Pancreas (tissue), 10 donors: ENCODE measurements at regions not wholly inside any gene's neighbourhood (a gene's known extent, or its start where the extent isn't known, plus 50 kb on each side); places are given as distances from the start of the nearest gene placed in this dataset.

Experiments
- ATAC-seq, 4 donors: fragments of 200-7000 bp; cut with Tn5 transposase; one replicate each; pipeline versions ENCODE4 v1.8.0 to v1.9.1; 2020; ENCODE audit warnings: mild to moderate bottlenecking in 4 of 4, moderate library complexity in 4 of 4
- DNase-seq, 6 donors: peaks; one replicate each; pipeline ENCODE4 v3.0.0-alpha.2; 2020
- FAIRE-seq: peaks from 2 replicates; lab custom pipeline; 2012; peaks lifted over from hg19 to GRCh38; lab: Jason Lieb, UNC
- H3K27ac ChIP-seq, 4 donors: fragments of 200-600 bp; sonication (generic); 1 replicate in 3 of 4; 2 replicates in 1 of 4; pipeline versions ENCODE4 v1.5.0 to v1.8.0; 2020
- H3K27me3 ChIP-seq, 4 donors: fragments of 200-600 bp; one replicate each; pipeline ENCODE4 v1.8.0; 2021
- H3K36me3 ChIP-seq, 3 donors: fragments of 200-600 bp; sonication (generic) in 1 of 3; one replicate each; pipeline versions ENCODE4 v1.5.0 to v1.8.0; 2020 to 2021
- H3K4me1 ChIP-seq, 3 donors: fragments of 200-600 bp; one replicate each; pipeline ENCODE4 v1.8.0; 2021
- H3K4me3 ChIP-seq, 4 donors: fragments of 200-600 bp; sonication (generic) in 2 of 4; one replicate each; pipeline versions ENCODE4 v1.5.0 to v1.8.0; 2020 to 2021
- H3K9me3 ChIP-seq, 4 donors: fragments of 200-600 bp; one replicate each; pipeline ENCODE4 v1.8.0; 2021
- WGBS, 2 donors: extraction: QIAGEN DNeasy Blood & Tissue Kit; methylation state at CpG; one replicate each; pipeline ENCODE4 v1.1.7; 2013; 5-methylcytosine and 5-hydroxymethylcytosine counted together
- intact Hi-C, 3 donors: fragments of 100-400 bp; cut with DNase I; formaldehyde crosslinking; loops; one replicate each; pipeline versions ENCODE4 v1.11.1 to v1.14.2; 2022
- TF ChIP-seq, protein P1 (sequence below), 4 donors: fragments of 200-600 bp; sonication (generic) in 3 of 4; IDR thresholded peaks; one replicate each; pipeline versions ENCODE4 v1.5.0 to v1.8.0; 2021; ENCODE audit warnings: antibody characterized with exemption in 4 of 4
- donor health status: healthy with polysubstance abuse.
- donor health status: DM: no; HTN: no; CAD: no; lungs with moderate emphysema.
- donor health status: DM: no; HTN: no; CAD: no.
- donor health status: control.
- donor health status: control.
- donor health status: Bipolar disorder and iron deficiency.
- donor health status: DM: yes; HTN: yes; CAD: no.
- donor health status: DM: no; HTN: no; CAD: no.
- donor health status: DM: no; HTN: no; CAD: no.
- donor health status: DM: yes; HTN: yes; CAD: no.

GRCh38 chr5:145479857-145480256, 355.3 kb downstream of the PRELID2 start:
- H3K36me3 ChIP-seq: no peaks in the 10 kb centered on the region
- ATAC-seq (no peak), DNase-seq (no peak), FAIRE-seq (no peak)
- H3K9me3 ChIP-seq: no peaks in the 10 kb centered on the region
- no peak overlapping the region for H3K27ac ChIP-seq
- peaks cover 0 to 7% (median 0%) of the 10 kb centered on the region in 3 donors for H3K4me1 ChIP-seq
- no peak overlapping the region for H3K4me3 ChIP-seq
- TF ChIP-seq, protein P1, sequence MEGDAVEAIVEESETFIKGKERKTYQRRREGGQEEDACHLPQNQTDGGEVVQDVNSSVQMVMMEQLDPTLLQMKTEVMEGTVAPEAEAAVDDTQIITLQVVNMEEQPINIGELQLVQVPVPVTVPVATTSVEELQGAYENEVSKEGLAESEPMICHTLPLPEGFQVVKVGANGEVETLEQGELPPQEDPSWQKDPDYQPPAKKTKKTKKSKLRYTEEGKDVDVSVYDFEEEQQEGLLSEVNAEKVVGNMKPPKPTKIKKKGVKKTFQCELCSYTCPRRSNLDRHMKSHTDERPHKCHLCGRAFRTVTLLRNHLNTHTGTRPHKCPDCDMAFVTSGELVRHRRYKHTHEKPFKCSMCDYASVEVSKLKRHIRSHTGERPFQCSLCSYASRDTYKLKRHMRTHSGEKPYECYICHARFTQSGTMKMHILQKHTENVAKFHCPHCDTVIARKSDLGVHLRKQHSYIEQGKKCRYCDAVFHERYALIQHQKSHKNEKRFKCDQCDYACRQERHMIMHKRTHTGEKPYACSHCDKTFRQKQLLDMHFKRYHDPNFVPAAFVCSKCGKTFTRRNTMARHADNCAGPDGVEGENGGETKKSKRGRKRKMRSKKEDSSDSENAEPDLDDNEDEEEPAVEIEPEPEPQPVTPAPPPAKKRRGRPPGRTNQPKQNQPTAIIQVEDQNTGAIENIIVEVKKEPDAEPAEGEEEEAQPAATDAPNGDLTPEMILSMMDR (IDR thresholded peaks at IDR 0.05): no peak
- 96 to 100% methylated on average over 1 of the region's 1 CpG for WGBS, 2 donors
- intact Hi-C loops: no loop called here
- H3K27me3 ChIP-seq: no peaks in the 10 kb centered on the region

DNA sequence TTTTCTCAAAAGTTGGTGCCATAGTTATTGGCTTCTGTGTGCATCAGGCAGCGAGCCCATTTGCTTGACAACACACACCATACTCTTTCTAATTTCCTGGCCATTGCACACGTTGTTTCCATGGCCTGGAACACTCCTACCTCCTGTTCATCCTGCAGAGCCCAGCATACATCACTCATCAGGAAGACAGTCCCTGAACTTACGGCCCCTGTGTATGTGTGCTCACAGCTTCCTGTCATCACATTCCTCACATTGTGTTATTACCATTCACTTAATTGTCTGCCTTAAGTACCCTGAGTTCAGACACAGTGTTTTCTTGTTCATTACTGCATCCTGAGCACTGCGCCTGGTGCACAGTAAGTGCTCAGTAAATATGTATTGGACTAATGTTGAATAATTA, 355.9 kb downstream of the PRELID2 start:
- FAIRE-seq: no peak
- H3K4me3 ChIP-seq: no peak overlapping the region
- TF ChIP-seq, protein P1 (IDR thresholded peaks at IDR 0.05): no peak
- no peaks in the 10 kb centered on the region for H3K9me3 ChIP-seq
- ATAC-seq: peak in 2 of 4 donors; percentile 22 to 31
- H3K4me1 ChIP-seq: peaks cover 0 to 7% (median 0%) of the 10 kb centered on the region in 3 donors
- no peak overlapping the region for H3K27ac ChIP-seq
- WGBS, 2 donors: 82 to 84% methylated on average over 4 of the region's 4 CpGs
- no peaks in the 10 kb centered on the region for H3K36me3 ChIP-seq
- intact Hi-C loops: no loop called here
- H3K27me3 ChIP-seq: no peaks in the 10 kb centered on the region
- DNase-seq: no peak

DNA sequence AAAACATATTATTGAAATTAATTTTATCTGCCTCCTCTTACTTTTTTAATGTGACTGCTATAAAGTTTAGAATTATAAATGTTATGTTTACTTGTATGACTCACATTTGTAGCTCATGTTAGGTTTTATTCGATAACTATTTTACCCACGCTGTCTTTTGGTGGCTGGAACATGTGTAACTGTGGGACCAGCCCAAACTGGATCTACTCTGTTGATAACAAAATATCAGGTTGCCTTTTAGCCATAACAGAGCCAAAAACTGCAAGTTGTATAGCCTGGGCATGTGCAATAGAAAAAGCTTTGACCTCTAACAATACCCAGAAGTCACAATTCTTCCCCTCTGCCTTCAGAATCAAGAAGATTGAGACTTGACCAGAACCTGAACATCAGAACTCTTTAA, 356.5 kb downstream of the PRELID2 start:
- WGBS, 2 donors: 17 to 24% methylated on average over 2 of the region's 2 CpGs
- TF ChIP-seq, protein P1 (IDR thresholded peaks at IDR 0.05): no peak
- H3K4me1 ChIP-seq: peaks cover 0 to 7% (median 0%) of the 10 kb centered on the region in 3 donors
- no peaks in the 10 kb centered on the region for H3K27me3 ChIP-seq
- no peak overlapping the region for H3K27ac ChIP-seq
- no peaks in the 10 kb centered on the region for H3K36me3 ChIP-seq
- peak in 1 of 6 donors; percentile 20 for DNase-seq
- peak in 3 of 4 donors; percentile 58 to 80 (median 74) for ATAC-seq
- FAIRE-seq: no peak
- intact Hi-C loops: no loop called here
- H3K4me3 ChIP-seq: no peak overlapping the region
- no peaks in the 10 kb centered on the region for H3K9me3 ChIP-seq

DNA sequence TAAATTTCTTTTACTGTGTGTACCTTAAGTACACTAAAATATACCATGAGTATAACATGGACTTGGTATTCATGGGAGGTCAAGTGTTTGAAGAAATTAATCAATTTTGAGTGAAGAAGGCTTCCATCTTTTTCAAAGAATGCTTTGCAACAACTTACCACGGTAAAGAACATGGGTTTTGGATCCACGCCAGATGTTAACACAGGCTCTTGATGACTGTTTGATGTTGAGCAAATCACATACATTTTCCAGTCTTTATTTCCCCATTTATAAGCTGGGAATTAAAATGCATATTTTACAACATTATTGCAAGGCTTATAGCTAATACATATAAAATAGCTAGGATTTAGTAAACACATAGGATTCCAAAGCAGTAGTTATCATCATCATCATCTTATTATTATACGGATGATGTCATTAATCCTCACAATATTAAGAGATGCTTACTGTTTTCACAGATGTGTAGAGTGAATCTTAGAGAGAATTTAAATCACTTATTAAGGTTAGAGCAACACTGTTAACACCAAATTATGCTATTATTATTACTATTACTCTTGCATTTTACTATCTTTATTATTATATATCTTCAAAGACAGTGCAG, 362.0 kb downstream of the PRELID2 start:
- ATAC-seq (no peak), DNase-seq (no peak), FAIRE-seq (no peak)
- H3K27me3 ChIP-seq: no peaks in the 10 kb centered on the region
- H3K27ac ChIP-seq: no peak overlapping the region
- peaks cover 0 to 24% (median 5%) of the 10 kb centered on the region in 3 donors for H3K4me1 ChIP-seq
- intact Hi-C loops: no loop called here
- no peaks in the 10 kb centered on the region for H3K9me3 ChIP-seq
- H3K36me3 ChIP-seq: no peaks in the 10 kb centered on the region
- H3K4me3 ChIP-seq: no peak overlapping the region
- WGBS, 2 donors: 58 to 65% methylated on average over 3 of the region's 3 CpGs
- TF ChIP-seq, protein P1 (IDR thresholded peaks at IDR 0.05): no peak
